GM11168 (cell line): ENCODE measurements at regions not wholly inside any gene's neighbourhood (a gene's known extent, or its start where the extent isn't known, plus 50 kb on each side); places are given as distances from the start of the nearest gene placed in this dataset.

Experiments used
- in situ Hi-C: fragments of 300-500 bp; cut with MboI; formaldehyde crosslinking; loops from one replicate; pipeline ENCODE4 v1.12.0; 2022; ENCODE audit warnings: low sequenced_read_pairs; ENCODE audit not compliant: unreplicated experiment

GRCh38 chr3:31002730-31003129, 108.3 kb upstream of the GADL1 start:
- in situ Hi-C loops, result no loop called here

DNA sequence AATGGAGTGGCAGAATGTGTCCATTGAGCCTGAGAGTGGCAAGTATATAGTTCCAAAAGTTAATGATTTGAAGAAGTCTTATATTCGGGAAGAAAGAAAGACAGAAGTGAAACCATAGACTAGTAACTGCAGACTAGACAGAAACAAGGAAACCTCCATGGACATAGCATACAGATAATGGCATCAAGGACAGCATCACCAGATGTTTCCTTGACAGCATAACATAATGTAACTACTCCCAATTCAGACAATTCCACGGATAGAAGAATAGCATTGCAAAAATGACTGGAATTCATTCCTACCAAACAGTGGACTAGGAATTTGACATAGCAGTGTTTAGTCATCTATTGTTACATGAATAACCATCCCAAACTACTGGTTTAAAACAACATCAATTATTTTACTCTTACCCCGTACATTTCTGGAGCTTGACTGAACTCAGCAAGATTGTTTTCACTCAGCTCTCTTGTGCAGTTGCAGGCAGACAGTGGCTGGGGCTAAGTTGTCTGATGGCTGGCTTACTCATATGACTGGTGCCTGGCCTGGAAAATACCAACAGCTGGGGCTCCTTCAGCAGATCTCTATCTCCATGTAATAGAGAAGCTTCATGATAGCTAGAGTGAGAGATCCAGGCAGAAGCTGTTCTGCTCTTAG, 109.7 kb upstream of the GADL1 start:
- in situ Hi-C loops, result no loop called here

DNA sequence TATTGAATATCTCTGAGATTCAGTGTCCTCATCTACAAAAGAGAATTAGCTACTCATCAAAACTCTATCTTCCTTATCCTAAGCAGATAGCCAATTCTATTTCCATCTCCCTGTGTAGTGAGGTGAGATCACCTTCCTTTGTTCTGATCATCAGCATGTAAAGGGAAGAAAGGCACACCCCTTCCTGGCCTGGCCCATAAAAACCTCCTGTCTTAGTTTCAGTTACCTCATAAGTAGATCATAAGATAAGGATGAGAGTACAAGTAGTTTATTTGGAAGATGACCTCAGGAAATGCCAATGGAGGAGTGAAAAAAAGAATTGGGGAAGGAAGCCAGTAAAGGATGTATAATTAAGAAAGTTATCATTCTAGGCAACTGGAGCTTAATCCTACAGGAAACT, 114.5 kb upstream of the GADL1 start:
- in situ Hi-C loops, result no loop called here

- in situ Hi-C loops, result no loop called here
Observed at GRCh38 chr3:31009881-31010280, 115.4 kb upstream of the GADL1 start.

GRCh38 chr3:31010491-31010890, 116.0 kb upstream of the GADL1 start:
- in situ Hi-C loops, result no loop called here

- in situ Hi-C loops, result no loop called here
Observed at GRCh38 chr3:31011380-31011779, 116.9 kb upstream of the GADL1 start.

DNA sequence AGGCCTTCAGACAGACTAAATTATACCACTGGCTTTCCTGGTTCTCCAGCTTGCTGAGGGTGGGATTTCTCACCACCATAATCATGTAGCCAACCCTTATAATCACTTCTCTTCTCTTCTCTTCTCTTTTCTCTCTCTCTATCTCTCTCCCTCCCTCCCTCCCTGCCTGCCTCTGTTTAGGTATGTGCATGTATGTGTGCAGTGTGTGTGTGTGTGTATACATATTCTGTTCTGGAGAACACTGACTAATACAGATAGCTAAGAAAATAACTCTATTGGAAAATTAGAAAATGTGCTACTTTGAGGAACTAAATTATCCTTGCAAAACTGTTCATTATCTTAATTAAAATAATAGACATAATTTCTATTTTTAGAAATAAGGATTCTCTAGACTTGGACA, 118.6 kb upstream of the GADL1 start:
- in situ Hi-C loops, result no loop called here

DNA sequence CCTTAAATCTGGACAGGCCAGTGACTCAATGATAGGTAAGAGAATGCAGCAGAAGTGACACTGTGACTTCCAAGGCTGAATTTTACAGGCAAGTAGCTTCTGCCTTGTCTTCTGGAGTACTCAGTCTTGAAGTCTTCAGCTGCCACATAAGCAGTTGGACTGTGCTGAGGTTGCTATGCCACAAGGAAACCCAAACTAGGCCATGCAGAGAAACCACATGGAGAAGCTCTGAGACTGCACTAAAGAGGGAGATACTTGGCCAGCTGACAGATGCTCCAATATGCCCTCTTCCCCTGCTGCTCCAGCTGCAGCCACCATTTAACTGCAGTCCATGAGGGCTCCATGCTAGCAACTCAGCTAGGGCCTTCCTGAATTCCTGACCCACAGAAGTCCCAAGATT, 119.4 kb upstream of the GADL1 start:
- in situ Hi-C loops, result no loop called here

GRCh38 chr3:31014317-31015040, 120.0 kb upstream of the GADL1 start:
- in situ Hi-C loops, result no loop called here

DNA sequence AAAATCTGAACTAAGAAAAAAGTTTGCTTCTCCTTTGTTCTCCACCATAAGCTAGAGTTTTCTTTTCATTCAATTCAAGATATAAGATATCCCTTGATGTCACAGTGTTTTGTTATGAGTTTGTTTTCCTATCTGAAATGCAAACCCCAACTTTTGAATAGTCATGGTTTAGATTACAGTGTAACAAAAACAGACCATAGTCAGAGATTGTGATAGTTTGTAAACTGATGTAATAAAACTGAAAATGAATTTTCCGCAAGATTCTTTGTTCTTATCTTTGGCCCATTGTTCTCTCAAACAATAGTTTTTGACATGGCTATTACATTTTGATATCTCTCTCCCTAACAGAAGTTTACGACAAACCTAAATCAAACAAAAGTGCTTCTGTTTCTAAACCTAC, 121.7 kb upstream of the GADL1 start:
- in situ Hi-C loops, result no loop called here

DNA sequence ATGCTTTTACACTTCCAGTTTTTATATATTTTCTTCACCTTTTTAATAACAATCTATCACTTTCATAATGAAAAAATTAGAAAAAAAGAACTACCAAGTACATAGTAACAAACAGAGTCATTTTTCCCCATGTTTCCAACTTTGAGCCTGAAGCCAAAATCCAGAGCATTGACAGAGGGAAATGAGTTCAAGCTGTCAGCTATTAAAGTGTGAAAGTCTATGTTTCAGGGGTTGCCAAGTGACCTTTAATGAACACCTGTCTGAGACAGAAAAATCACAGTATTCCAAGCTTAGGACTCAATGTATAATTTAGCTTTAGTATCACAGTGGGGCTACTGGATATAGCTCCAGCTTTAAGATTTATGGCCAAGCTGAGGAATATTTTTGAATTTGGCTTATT, 128.3 kb upstream of the GADL1 start:
- in situ Hi-C loops, result no loop called here

DNA sequence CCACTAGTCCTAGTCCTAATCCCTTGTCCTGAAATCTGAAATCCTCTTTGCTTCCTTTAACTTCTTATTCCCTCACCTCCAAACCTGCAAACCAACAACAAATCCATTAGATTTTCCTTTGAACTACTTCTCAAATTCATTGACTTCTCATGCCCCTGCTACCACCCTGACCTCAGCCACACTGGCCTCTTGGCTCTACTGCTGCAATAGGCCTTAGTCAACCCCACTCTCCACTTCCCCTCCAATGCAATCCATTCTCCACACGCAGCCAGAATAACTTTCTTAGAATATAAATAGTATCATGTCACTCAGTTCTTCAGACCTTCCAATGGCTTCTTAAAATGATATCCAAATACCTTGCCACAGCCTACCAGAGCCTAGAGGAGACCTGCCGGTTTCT, 131.1 kb upstream of the GADL1 start:
- in situ Hi-C loops, result no loop called here

GRCh38 chr3:31027191-31027761, 132.8 kb upstream of the GADL1 start:
- in situ Hi-C loops, result no loop called here

- in situ Hi-C loops, result no loop called here
Observed at GRCh38 chr3:31027914-31028313, 133.5 kb upstream of the GADL1 start.

- in situ Hi-C loops, result no loop called here
Observed at GRCh38 chr3:31028766-31029165, 134.3 kb upstream of the GADL1 start.

- in situ Hi-C loops, result no loop called here
Observed at GRCh38 chr3:31029706-31030105, 135.2 kb upstream of the GADL1 start.

GRCh38 chr3:31035681-31036080, 141.2 kb upstream of the GADL1 start:
- in situ Hi-C loops, result no loop called here

GRCh38 chr3:31038086-31038739, 143.8 kb upstream of the GADL1 start:
- in situ Hi-C loops, result no loop called here

- in situ Hi-C loops, result no loop called here
Observed at GRCh38 chr3:31039145-31039544, 144.7 kb upstream of the GADL1 start.

GRCh38 chr3:31041161-31041978, 146.9 kb upstream of the GADL1 start:
- in situ Hi-C loops, result no loop called here
